Lower leg skin (tissue), 4 donors: ENCODE measurements at regions not wholly inside any gene's neighbourhood (a gene's known extent, or its start where the extent isn't known, plus 50 kb on each side); places are given as distances from the start of the nearest gene placed in this dataset.

ENCODE experiments used
- DNase-seq, 2 donors: peaks; one replicate each; pipeline ENCODE4 v3.0.0-alpha.2; 2019; ENCODE audit warnings: low spot score in 2 of 2
- H3K4me3 ChIP-seq: fragments of 200-600 bp; sonication (generic); 2 replicates; pipeline ENCODE4 v1.5.1; 2017; ENCODE audit warnings: mild to moderate bottlenecking, low read depth; ENCODE audit not compliant: poor library complexity, severe bottlenecking
- POLR2A ChIP-seq, 2 donors: fragments of 450-650 bp; IDR thresholded peaks; one replicate each; pipeline ENCODE4 v1.6.1; 2016 to 2017; ENCODE audit warnings: antibody characterized with exemption in 2 of 2, mild to moderate bottlenecking in 1 of 2, moderate library complexity in 1 of 2
- WGBS, 2 donors: methylation state at CpG; one replicate each; pipeline ENCODE4 v1.1.5; 2018; 5-methylcytosine and 5-hydroxymethylcytosine counted together
- intact Hi-C: fragments of 100-400 bp; cut with DNase I; formaldehyde crosslinking; loops from one replicate; pipeline ENCODE4 v1.15.0; 2023; ENCODE audit warnings: low total_unique reads
- TF ChIP-seq, protein P1 (sequence below), 3 donors: fragments of 450-650 bp; IDR thresholded peaks; one replicate each; pipeline ENCODE4 v1.5.1; 2016; ENCODE audit warnings: antibody characterized with exemption in 3 of 3, mild to moderate bottlenecking in 3 of 3, moderate library complexity in 2 of 3

DNA sequence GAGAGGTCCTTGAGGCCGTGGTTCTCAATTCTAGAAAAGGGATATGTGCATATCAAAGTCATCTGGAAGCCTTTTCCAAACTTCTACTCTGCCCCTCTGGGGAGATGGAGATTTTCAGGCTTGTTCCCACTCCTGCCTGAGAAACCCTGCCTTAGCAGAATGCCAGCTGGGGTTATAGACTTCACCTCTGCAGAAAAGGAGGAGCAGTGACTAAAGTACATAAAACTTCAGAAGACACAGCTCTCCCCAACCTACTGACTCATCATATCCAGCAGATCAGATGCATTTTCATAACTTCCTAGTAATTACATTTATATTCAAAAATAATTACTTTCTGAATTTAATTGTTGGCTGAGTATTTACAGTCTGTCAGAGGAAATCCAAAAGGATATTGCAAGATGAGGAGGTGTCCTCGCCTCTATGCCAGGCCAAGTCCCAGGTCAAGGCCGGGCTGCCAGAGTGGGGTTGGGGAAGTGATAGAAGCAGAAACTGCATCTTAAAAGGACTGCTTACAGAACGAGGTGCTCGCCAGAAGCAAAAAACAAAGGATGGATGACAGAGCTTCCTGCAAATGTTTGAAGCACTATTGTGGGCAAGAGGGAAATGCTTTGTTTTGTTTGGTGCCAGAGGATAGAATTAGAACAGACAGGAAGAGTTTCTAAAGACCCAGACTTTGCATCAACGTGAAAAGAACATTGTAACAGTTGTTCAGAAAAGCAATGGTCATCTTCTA is 75.6 kb upstream of the APCDD1 start:
- intact Hi-C loops = no loop called here
- TF ChIP-seq, protein P1, sequence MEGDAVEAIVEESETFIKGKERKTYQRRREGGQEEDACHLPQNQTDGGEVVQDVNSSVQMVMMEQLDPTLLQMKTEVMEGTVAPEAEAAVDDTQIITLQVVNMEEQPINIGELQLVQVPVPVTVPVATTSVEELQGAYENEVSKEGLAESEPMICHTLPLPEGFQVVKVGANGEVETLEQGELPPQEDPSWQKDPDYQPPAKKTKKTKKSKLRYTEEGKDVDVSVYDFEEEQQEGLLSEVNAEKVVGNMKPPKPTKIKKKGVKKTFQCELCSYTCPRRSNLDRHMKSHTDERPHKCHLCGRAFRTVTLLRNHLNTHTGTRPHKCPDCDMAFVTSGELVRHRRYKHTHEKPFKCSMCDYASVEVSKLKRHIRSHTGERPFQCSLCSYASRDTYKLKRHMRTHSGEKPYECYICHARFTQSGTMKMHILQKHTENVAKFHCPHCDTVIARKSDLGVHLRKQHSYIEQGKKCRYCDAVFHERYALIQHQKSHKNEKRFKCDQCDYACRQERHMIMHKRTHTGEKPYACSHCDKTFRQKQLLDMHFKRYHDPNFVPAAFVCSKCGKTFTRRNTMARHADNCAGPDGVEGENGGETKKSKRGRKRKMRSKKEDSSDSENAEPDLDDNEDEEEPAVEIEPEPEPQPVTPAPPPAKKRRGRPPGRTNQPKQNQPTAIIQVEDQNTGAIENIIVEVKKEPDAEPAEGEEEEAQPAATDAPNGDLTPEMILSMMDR (IDR thresholded peaks at IDR 0.05) = no peak
- TF ChIP-seq POLR2A (IDR thresholded peaks at IDR 0.05) = no peak

DNA sequence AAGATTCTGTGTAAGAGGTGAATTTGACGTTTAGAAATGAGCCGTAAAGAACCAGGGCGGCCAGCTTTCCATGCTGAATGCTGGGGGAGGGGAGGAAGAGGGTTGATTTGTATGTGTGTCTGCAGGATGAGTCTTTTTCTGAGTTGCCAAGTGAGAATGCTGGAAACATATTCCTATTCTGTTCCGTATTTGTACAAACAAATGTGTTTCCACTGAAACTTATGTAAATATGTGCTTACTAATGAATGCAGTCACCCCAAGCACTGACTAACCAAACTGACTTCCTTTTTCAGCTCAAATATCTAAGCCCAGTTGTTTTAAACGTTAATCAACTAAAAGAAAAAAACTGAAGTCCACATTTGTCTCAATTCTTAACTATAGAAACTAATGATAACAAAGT is 74.9 kb upstream of the APCDD1 start:
- no peak for DNase-seq
- H3K4me3 ChIP-seq = no peak overlapping the region
- 48 to 52% methylated on average over 5 of the region's 5 CpGs for WGBS, 2 donors
- intact Hi-C loops = no loop called here
- no peak for TF ChIP-seq POLR2A (IDR thresholded peaks at IDR 0.05)
- TF ChIP-seq, protein P1 (IDR thresholded peaks at IDR 0.05) = no peak

More for the DNA sequence above, 75.6 kb upstream of the APCDD1 start:
- 38 to 39% methylated on average over 6 of the region's 6 CpGs for WGBS, 2 donors
- DNase-seq = no peak
- no peak overlapping the region for H3K4me3 ChIP-seq

DNA sequence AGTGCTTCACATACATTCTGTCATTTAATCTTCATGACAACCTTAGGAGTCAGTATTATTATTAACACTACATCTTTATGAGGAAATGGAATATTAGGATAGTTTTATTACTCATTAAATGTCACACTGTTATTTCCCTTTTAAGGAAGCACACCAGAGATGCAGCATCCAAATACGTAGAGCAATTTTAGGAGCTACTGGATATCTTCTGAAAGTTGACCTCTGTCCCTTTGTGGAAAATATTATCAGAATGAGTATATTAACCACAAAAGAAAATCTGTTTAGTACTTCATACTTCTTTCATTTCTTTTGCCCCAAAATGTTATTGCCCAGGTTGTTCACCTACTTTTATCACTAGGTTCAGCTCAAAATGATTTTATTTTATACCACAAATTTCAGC is 72.9 kb upstream of the APCDD1 start:
- intact Hi-C loops = no loop called here
- 70 to 71% methylated on average over 1 of the region's 1 CpG for WGBS, 2 donors
- no peak overlapping the region for H3K4me3 ChIP-seq
- no peak for TF ChIP-seq POLR2A (IDR thresholded peaks at IDR 0.05)
- TF ChIP-seq, protein P1 (IDR thresholded peaks at IDR 0.05) = no peak
- DNase-seq = no peak

DNA sequence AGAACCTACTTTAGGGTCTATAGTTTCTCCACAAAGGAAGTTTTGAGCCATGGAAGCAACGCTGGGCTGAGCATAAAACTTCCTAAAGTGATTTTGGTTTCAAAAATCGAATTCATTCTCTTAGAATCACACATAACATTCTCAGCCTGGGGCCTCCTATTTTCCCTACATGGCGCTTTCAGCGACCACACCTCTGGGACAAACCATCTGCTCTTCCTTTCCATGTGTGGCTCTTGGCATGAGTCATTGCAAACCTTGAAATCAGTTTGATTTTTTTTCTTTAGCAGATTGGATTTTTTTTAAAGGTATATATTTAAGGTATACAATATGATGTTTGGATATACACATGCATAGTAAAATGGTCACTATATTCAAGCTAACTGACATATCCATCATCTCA is 72.5 kb upstream of the APCDD1 start:
- H3K4me3 ChIP-seq = no peak overlapping the region
- intact Hi-C loops = no loop called here
- no peak for DNase-seq
- WGBS, 2 donors = 49 to 56% methylated on average over 4 of the region's 4 CpGs
- no peak for TF ChIP-seq POLR2A (IDR thresholded peaks at IDR 0.05)
- TF ChIP-seq, protein P1 (IDR thresholded peaks at IDR 0.05) = no peak

DNA sequence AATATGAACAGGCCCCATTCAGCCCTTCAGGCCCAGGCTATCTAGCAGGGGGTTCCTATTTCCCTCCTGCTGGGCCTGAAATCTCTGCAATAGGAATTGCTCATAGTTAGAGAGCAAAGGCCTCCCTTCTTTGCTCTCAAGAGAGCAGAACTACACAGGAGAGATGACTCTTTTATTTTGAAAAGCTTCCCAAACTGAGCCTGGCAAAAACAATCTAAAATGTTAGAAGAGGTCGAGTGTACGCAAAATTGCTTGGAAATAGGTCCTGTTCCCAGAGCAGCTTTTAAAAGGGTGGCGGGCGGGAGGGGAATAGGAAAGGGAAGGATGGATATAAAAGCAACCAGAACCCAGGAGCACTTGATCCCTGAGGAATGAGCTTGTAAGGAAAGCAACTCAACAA is 68.4 kb upstream of the APCDD1 start:
- WGBS, 2 donors = 78% methylated on average over 4 of the region's 4 CpGs
- no peak for DNase-seq
- intact Hi-C loops = no loop called here
- TF ChIP-seq POLR2A (IDR thresholded peaks at IDR 0.05) = no peak
- TF ChIP-seq, protein P1 (IDR thresholded peaks at IDR 0.05) = no peak
- no peak overlapping the region for H3K4me3 ChIP-seq

DNA sequence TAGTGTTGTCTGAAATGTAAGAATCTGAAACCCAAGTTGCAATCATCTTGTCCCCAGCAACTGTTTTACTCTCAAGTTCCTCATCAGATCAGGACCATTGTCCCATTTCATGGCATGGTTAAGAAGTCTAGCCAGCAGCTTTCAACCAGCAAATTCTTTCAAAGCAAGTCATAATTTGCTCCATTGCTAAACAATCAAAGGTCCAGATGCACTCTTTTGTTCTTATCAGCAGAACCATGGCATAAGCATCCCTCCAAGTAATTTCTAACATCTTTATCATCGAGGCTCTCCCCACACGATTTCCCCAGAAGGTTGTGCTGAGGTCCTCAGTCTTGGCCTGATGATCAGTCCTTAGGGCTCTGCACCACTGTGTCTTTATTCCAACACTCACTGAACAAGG is 67.5 kb upstream of the APCDD1 start:
- 89 to 90% methylated on average over 2 of the region's 2 CpGs for WGBS, 2 donors
- no peak for DNase-seq
- TF ChIP-seq, protein P1 (IDR thresholded peaks at IDR 0.05) = no peak
- TF ChIP-seq POLR2A (IDR thresholded peaks at IDR 0.05) = no peak
- H3K4me3 ChIP-seq = no peak overlapping the region
- intact Hi-C loops = no loop called here
